ENCODE measurements at regions not wholly inside any gene's neighbourhood (a gene's known extent, or its start where the extent isn't known, plus 50 kb on each side); places are given as distances from the start of the nearest gene placed in this dataset.

DNA sequence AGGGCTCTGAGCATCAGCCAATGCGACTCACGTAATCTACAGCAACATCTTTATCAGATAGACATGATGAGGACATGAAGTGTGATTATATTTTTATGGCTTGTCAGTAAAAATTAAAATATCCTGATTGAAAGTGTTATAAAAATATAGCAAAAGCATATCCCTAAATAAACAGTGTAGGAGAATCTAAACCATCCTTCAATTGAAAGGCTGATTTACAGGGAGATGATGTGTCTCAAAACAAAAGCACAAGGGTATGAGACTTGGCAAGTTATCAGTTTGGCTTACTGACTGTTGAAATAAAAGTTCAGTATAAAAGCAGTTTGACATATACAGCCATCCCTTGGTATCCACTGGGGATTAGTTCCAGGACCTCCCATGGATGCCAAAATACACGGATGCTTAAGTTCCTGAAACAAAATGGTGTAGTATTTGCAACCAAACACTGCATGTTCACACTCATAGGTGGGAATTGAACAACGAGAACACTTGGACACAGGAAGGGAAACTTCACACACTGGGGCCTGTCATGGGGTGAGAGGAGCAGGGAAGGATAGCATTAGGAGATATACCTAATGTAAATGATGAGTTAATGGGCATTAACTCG is 149.9 kb upstream of the MAP1B start:
- intact Hi-C loops (cut with micrococcal nuclease): no loop called here
- Histone ChIP-seq H2AFZ (replicated peaks; ENCODE audit: low read length, poor library complexity) (no peak overlapping the region), H3K18ac (ENCODE audit: low read depth, low read length) (no peak overlapping the region), H2BK5ac (ENCODE audit: low read depth, low read length, poor library complexity, severe bottlenecking) (no peak overlapping the region), H2BK15ac (ENCODE audit: low read depth, low read length) (no peak overlapping the region), H3K36me3 (ENCODE audit: control insufficient read depth, insufficient read depth, low read length) (no peaks in the 10 kb centered on the region), H3K27me3 (ENCODE audit: control insufficient read depth, insufficient read depth, low read length) (peaks cover 16% of the 10 kb centered on the region), H4K91ac (ENCODE audit: insufficient read depth, low read depth, low read length) (no peak overlapping the region), H3K9me3 (ENCODE audit: control insufficient read depth, insufficient read depth, low read length) (no peaks in the 10 kb centered on the region), H3K79me1 (ENCODE audit: low read depth in 1 of 2, low read length in 2 of 2) (no peaks in the 10 kb centered on the region), H4K8ac (ENCODE audit: low read depth in 2 of 2, low read length in 2 of 2) (no peak overlapping the region), H4K5ac (ENCODE audit: low read depth, low read length) (no peak overlapping the region), H3K23ac (ENCODE audit: low read depth, low read length) (no peak overlapping the region), H3K4ac (ENCODE audit: low read depth, low read length) (no peak overlapping the region), H2AK9ac (replicated peaks; ENCODE audit: low read depth, low read length, poor library complexity) (no peak overlapping the region), H3K14ac (replicated peaks; ENCODE audit: low read depth, low read length) (no peak overlapping the region), H3K4me1 (ENCODE audit: control insufficient read depth, insufficient read depth, low read length) (no peaks in the 10 kb centered on the region), H3K27ac (ENCODE audit: insufficient read depth, low read length) (no peak overlapping the region), H2BK20ac (ENCODE audit: low read depth, low read length) (no peak overlapping the region), H4K20me1 (ENCODE audit: insufficient read depth, low read length) (no peaks in the 10 kb centered on the region), H2BK120ac (ENCODE audit: low read depth, low read length) (no peak overlapping the region), H3K9me1 (ENCODE audit: insufficient read depth, low read length) (no peaks in the 10 kb centered on the region), H3K56ac (ENCODE audit: extremely low read depth, insufficient read depth, low read length) (no peak overlapping the region), H3K9ac (ENCODE audit: low read depth, low read length) (no peak overlapping the region), H2AK5ac (ENCODE audit: low read depth, low read length) (no peak overlapping the region), H3K4me2 (ENCODE audit: low read depth, low read length) (no peak overlapping the region), H3K4me3 (ENCODE audit: insufficient read depth, low read depth, low read length) (no peak overlapping the region)
- CTCF ChIA-PET: no interaction called here
- WGBS, 2 experiments (ENCODE audit: extremely low coverage in 2 of 2, insufficient read length in 1 of 2): no CpG with 5 or more reads among the region's 5 CpGs
- dilution Hi-C loops (cut with HindIII; ENCODE audit: low sequenced_read_pairs, unreplicated experiment): no loop called here
- in situ Hi-C loops (cut with MboI; ENCODE audit: low sequenced_read_pairs): no loop called here
- TF ChIP-seq SMC3 (IDR thresholded peaks at IDR 0.05; ENCODE audit: low read depth, low read length) (no peak), RFX5 (IDR thresholded peaks at IDR 0.05; ENCODE audit: low read depth, low read length) (no peak), FOS (IDR thresholded peaks at IDR 0.05; ENCODE audit: low read depth, low read length) (no peak), MXI1 (IDR thresholded peaks at IDR 0.05; ENCODE audit: borderline replicate concordance, low read depth, low read length) (no peak), BHLHE40 (IDR thresholded peaks at IDR 0.05; ENCODE audit: low read depth, low read length) (no peak), MAFK (IDR thresholded peaks at IDR 0.05; ENCODE audit: low read depth, low read length) (no peak), POLR2A (IDR thresholded peaks at IDR 0.05; ENCODE audit: low read depth, low read length) (no peak), CHD1 (IDR thresholded peaks at IDR 0.05; ENCODE audit: low read depth, low read length) (no peak), RCOR1 (IDR thresholded peaks at IDR 0.05; ENCODE audit: insufficient replicate concordance, low read length) (no peak), RAD21 (IDR thresholded peaks at IDR 0.05; ENCODE audit: low read length) (no peak), NFE2L2 (IDR thresholded peaks at IDR 0.05; ENCODE audit: low read depth, low read length) (no peak)
- TF ChIP-seq, protein P1, sequence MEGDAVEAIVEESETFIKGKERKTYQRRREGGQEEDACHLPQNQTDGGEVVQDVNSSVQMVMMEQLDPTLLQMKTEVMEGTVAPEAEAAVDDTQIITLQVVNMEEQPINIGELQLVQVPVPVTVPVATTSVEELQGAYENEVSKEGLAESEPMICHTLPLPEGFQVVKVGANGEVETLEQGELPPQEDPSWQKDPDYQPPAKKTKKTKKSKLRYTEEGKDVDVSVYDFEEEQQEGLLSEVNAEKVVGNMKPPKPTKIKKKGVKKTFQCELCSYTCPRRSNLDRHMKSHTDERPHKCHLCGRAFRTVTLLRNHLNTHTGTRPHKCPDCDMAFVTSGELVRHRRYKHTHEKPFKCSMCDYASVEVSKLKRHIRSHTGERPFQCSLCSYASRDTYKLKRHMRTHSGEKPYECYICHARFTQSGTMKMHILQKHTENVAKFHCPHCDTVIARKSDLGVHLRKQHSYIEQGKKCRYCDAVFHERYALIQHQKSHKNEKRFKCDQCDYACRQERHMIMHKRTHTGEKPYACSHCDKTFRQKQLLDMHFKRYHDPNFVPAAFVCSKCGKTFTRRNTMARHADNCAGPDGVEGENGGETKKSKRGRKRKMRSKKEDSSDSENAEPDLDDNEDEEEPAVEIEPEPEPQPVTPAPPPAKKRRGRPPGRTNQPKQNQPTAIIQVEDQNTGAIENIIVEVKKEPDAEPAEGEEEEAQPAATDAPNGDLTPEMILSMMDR (conservative IDR thresholded peaks at IDR 0.05; ENCODE audit: low read depth, low read length): no peak
- TF ChIP-seq, protein P2, sequence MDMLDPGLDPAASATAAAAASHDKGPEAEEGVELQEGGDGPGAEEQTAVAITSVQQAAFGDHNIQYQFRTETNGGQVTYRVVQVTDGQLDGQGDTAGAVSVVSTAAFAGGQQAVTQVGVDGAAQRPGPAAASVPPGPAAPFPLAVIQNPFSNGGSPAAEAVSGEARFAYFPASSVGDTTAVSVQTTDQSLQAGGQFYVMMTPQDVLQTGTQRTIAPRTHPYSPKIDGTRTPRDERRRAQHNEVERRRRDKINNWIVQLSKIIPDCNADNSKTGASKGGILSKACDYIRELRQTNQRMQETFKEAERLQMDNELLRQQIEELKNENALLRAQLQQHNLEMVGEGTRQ (IDR thresholded peaks at IDR 0.05; ENCODE audit: low read depth, low read length): no peak
- TF ChIP-seq, protein P3, sequence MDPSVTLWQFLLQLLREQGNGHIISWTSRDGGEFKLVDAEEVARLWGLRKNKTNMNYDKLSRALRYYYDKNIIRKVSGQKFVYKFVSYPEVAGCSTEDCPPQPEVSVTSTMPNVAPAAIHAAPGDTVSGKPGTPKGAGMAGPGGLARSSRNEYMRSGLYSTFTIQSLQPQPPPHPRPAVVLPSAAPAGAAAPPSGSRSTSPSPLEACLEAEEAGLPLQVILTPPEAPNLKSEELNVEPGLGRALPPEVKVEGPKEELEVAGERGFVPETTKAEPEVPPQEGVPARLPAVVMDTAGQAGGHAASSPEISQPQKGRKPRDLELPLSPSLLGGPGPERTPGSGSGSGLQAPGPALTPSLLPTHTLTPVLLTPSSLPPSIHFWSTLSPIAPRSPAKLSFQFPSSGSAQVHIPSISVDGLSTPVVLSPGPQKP (IDR thresholded peaks at IDR 0.05; ENCODE audit: borderline replicate concordance, low read depth, low read length): no peak
- ATAC-seq (ENCODE audit: low read depth) (no peak), DNase-seq (no peak)
- no TSS peak for BruUV-seq (replicated peaks)
- POLR2A ChIA-PET (ENCODE audit: unreplicated experiment): no interaction called here

All from IMR-90 (cell line).